ENCODE measurements at regions not wholly inside any gene's neighbourhood (a gene's known extent, or its start where the extent isn't known, plus 50 kb on each side); places are given as distances from the start of the nearest gene placed in this dataset.
"Not testable (repeated sequence)": the region's sequence is repeated elsewhere in the genome, so short reads cannot be mapped to it uniquely, and the experiment has no call there.

- no peak overlapping the region for H3K9ac ChIP-seq (ENCODE audit: low read depth, low read length)
- no peaks in the 10 kb centered on the region for H3K9me3 ChIP-seq (ENCODE audit: control insufficient read depth, insufficient read depth, low read length)
- H3K4me1 ChIP-seq (ENCODE audit: insufficient read depth, low read length), result no peaks in the 10 kb centered on the region
- H3K36me3 ChIP-seq (ENCODE audit: insufficient read depth, low read length), result no peaks in the 10 kb centered on the region
Measured at GRCh38 chr6:81609736-81610135, 142.7 kb downstream of the TENT5A start.

DNA sequence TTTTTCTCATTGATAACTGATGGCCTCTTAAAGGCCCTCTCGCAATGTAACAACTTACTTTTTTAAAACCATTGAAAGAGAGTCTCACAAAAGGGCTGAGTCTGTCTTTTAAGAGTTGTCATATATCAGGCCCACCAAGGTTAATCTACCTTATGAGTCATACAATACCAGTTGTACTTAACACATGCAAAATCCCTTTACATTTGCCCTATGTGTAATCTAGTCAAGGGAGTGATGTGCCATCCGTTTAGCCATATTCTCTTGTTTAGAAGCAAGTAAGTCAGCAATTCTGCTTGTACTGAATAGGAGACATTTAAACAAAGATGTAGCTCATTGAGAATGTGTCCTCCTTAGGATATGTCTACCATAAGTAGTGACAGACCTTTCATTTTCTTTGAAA lies 143.7 kb downstream of the TENT5A start:
- H3K9ac ChIP-seq (ENCODE audit: low read depth, low read length), result no peak overlapping the region
- no peaks in the 10 kb centered on the region for H3K4me1 ChIP-seq (ENCODE audit: insufficient read depth, low read length)
- H3K36me3 ChIP-seq (ENCODE audit: insufficient read depth, low read length), result no peaks in the 10 kb centered on the region

GRCh38 chr6:81606965-81607381 lies 145.5 kb downstream of the TENT5A start:
- H3K36me3 ChIP-seq (ENCODE audit: insufficient read depth, low read length), result no peaks in the 10 kb centered on the region
- no peak overlapping the region for H3K9ac ChIP-seq (ENCODE audit: low read depth, low read length)
- no peaks in the 10 kb centered on the region for H3K9me3 ChIP-seq (ENCODE audit: control insufficient read depth, insufficient read depth, low read length)
- no peaks in the 10 kb centered on the region for H3K4me1 ChIP-seq (ENCODE audit: insufficient read depth, low read length)

More for the DNA sequence above, 143.7 kb downstream of the TENT5A start:
- H3K9me3 ChIP-seq (ENCODE audit: control insufficient read depth, insufficient read depth, low read length), result no peaks in the 10 kb centered on the region

DNA sequence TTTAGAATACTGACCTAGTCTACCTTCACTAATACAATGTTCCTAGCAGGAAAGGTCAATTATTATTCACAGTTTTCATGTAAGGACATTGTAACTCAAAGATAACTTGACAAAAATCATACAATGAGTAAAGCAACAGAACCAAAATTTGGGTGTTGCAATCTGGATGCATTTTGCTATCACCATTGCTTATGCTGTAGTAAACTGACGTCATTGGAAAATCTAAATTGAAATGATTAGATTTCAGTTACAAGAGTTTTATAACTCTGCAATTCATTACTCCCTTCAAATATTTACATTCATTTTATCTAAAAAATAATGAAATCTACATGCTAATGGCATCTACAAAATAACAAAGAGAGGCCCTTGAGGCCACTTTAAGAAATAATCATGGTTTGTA lies 147.0 kb downstream of the TENT5A start:
- no peaks in the 10 kb centered on the region for H3K4me1 ChIP-seq (ENCODE audit: insufficient read depth, low read length)

GRCh38 chr6:81601918-81602317 lies 150.6 kb downstream of the TENT5A start:
- no peaks in the 10 kb centered on the region for H3K4me1 ChIP-seq (ENCODE audit: insufficient read depth, low read length)
- H3K36me3 ChIP-seq (ENCODE audit: insufficient read depth, low read length), result no peaks in the 10 kb centered on the region
- no peak overlapping the region for H3K9ac ChIP-seq (ENCODE audit: low read depth, low read length)
- no peaks in the 10 kb centered on the region for H3K9me3 ChIP-seq (ENCODE audit: control insufficient read depth, insufficient read depth, low read length)

More for the DNA sequence above, 147.0 kb downstream of the TENT5A start:
- Histone ChIP-seq H3K9ac (ENCODE audit: low read depth, low read length) (no peak overlapping the region), H3K9me3 (ENCODE audit: control insufficient read depth, insufficient read depth, low read length) (no peaks in the 10 kb centered on the region), H3K36me3 (ENCODE audit: insufficient read depth, low read length) (no peaks in the 10 kb centered on the region)

GRCh38 chr6:81600488-81600887 lies 152.0 kb downstream of the TENT5A start:
- not testable (repeated sequence) for H3K4me1 ChIP-seq (ENCODE audit: insufficient read depth, low read length); H3K9me3 ChIP-seq (ENCODE audit: control insufficient read depth, insufficient read depth, low read length); H3K36me3 ChIP-seq (ENCODE audit: insufficient read depth, low read length); H3K9ac ChIP-seq (ENCODE audit: low read depth, low read length)

DNA sequence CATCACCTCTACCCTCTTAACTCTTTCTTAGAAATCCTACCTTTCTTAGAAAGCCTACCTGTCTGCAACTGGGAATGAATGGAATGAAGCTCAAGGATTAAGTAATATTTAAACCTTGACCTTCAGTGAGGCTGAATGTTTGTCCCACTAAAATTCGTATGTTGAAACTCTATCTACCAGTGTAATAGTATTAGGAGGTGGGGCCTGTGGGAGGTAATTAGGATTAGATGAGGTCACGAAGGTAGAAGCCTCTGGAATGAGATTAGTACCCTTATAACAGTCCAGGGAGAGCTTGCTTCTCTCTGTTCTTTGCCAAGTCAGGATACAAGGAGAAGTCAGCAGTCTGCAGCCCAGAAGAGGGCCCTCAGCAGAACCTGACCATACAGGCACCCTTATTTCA lies 158.0 kb downstream of the TENT5A start:
- Histone ChIP-seq H3K4me1 (ENCODE audit: insufficient read depth, low read length) (no peaks in the 10 kb centered on the region), H3K36me3 (ENCODE audit: insufficient read depth, low read length) (no peaks in the 10 kb centered on the region), H3K9me3 (ENCODE audit: control insufficient read depth, insufficient read depth, low read length) (no peaks in the 10 kb centered on the region), H3K9ac (ENCODE audit: low read depth, low read length) (no peak overlapping the region)

DNA sequence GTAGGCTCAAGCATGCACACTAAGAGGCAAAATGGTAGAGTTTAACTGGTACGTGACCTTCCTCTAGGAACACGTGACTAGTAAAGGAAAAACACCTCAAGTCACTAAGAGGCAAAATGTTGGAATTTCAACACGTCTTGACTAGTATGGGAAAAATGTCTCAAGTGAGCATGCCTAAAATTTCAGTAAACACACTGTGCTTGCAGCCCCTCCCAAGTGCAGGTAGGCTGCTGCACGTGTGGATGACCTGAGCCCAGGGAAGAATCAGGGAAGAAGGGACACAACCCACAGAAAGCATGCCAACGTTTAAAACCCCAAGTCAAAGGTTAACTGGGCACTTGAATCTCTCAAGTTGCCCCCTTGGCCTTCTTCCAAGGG lies 162.2 kb downstream of the TENT5A start:
- Histone ChIP-seq H3K9me3 (ENCODE audit: control insufficient read depth, insufficient read depth, low read length) (no peaks in the 10 kb centered on the region), H3K9ac (ENCODE audit: low read depth, low read length) (no peak overlapping the region), H3K36me3 (ENCODE audit: insufficient read depth, low read length) (no peaks in the 10 kb centered on the region), H3K4me1 (ENCODE audit: insufficient read depth, low read length) (no peaks in the 10 kb centered on the region)

GRCh38 chr6:81589465-81590313 lies 162.8 kb downstream of the TENT5A start:
- H3K36me3 ChIP-seq (ENCODE audit: insufficient read depth, low read length), result no peaks in the 10 kb centered on the region
- H3K4me1 ChIP-seq (ENCODE audit: insufficient read depth, low read length), result no peaks in the 10 kb centered on the region
- no peaks in the 10 kb centered on the region for H3K9me3 ChIP-seq (ENCODE audit: control insufficient read depth, insufficient read depth, low read length)
- no peak overlapping the region for H3K9ac ChIP-seq (ENCODE audit: low read depth, low read length)

GRCh38 chr6:81585686-81586085 lies 166.8 kb downstream of the TENT5A start:
- H3K9me3 ChIP-seq (ENCODE audit: control insufficient read depth, insufficient read depth, low read length); H3K4me1 ChIP-seq (ENCODE audit: insufficient read depth, low read length); H3K36me3 ChIP-seq (ENCODE audit: insufficient read depth, low read length); H3K9ac ChIP-seq (ENCODE audit: low read depth, low read length): not testable (repeated sequence)

- not testable (repeated sequence) for H3K9ac ChIP-seq (ENCODE audit: low read depth, low read length); H3K4me1 ChIP-seq (ENCODE audit: insufficient read depth, low read length); H3K9me3 ChIP-seq (ENCODE audit: control insufficient read depth, insufficient read depth, low read length); H3K36me3 ChIP-seq (ENCODE audit: insufficient read depth, low read length)
Measured at GRCh38 chr6:81584156-81584555, 168.3 kb downstream of the TENT5A start.

GRCh38 chr6:81575442-81575841 lies 177.0 kb downstream of the TENT5A start:
- Histone ChIP-seq H3K9me3 (ENCODE audit: control insufficient read depth, insufficient read depth, low read length) (no peaks in the 10 kb centered on the region), H3K36me3 (ENCODE audit: insufficient read depth, low read length) (no peaks in the 10 kb centered on the region), H3K4me1 (ENCODE audit: insufficient read depth, low read length) (no peaks in the 10 kb centered on the region), H3K9ac (ENCODE audit: low read depth, low read length) (no peak overlapping the region)

GRCh38 chr6:81572020-81572419 lies 180.5 kb downstream of the TENT5A start:
- Histone ChIP-seq H3K4me1 (ENCODE audit: insufficient read depth, low read length) (no peaks in the 10 kb centered on the region), H3K36me3 (ENCODE audit: insufficient read depth, low read length) (no peaks in the 10 kb centered on the region), H3K9ac (ENCODE audit: low read depth, low read length) (no peak overlapping the region), H3K9me3 (ENCODE audit: control insufficient read depth, insufficient read depth, low read length) (no peaks in the 10 kb centered on the region)

DNA sequence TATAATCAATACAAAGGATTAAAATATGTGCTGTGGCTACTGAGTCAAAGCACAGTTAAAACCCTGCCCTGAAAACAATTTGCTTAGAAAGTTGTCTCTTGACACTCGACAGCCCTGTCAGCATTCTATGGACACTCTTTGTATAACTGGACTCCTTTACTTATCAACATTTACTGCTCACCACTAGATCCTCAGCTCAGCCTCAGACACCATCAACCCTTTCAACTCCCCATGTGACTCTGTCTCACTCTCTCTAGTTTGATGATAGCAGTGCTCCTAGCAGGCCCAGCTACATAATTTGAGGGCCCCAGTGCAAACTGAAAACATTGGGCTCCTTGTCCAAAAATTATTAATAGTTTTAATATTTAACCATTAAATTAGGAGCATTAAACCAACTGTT lies 181.8 kb downstream of the TENT5A start:
- Histone ChIP-seq H3K4me1 (ENCODE audit: insufficient read depth, low read length) (no peaks in the 10 kb centered on the region), H3K9me3 (ENCODE audit: control insufficient read depth, insufficient read depth, low read length) (no peaks in the 10 kb centered on the region), H3K36me3 (ENCODE audit: insufficient read depth, low read length) (no peaks in the 10 kb centered on the region), H3K9ac (ENCODE audit: low read depth, low read length) (no peak overlapping the region)

- Histone ChIP-seq H3K36me3 (ENCODE audit: insufficient read depth, low read length) (no peaks in the 10 kb centered on the region), H3K9ac (ENCODE audit: low read depth, low read length) (no peak overlapping the region), H3K9me3 (ENCODE audit: control insufficient read depth, insufficient read depth, low read length) (no peaks in the 10 kb centered on the region), H3K4me1 (ENCODE audit: insufficient read depth, low read length) (peaks cover 7% of the 10 kb centered on the region)
Measured at GRCh38 chr6:81568973-81569372, 183.5 kb downstream of the TENT5A start.
